Liver (tissue), 3 donors: ENCODE measurements at regions not wholly inside any gene's neighbourhood (a gene's known extent, or its start where the extent isn't known, plus 50 kb on each side); places are given as distances from the start of the nearest gene placed in this dataset.

Experiments
- EGR1 ChIP-seq, 2 donors: IDR thresholded peaks; 2 replicates each; pipeline ENCODE4 v1.6.1; 2016 to 2018; ENCODE audit warnings: antibody characterized with exemption in 2 of 2, low read depth in 2 of 2
- JUND ChIP-seq, 2 donors: IDR thresholded peaks; 2 replicates each; pipeline ENCODE4 v1.6.1; 2016; ENCODE audit warnings: antibody characterized with exemption in 2 of 2
- MAX ChIP-seq: IDR thresholded peaks from 2 replicates; pipeline ENCODE4 v1.6.1; 2016; ENCODE audit warnings: antibody characterized with exemption
- TAF1 ChIP-seq: conservative IDR thresholded peaks from 2 replicates; pipeline ENCODE4 v1.6.1; 2016; ENCODE audit warnings: antibody characterized with exemption, mild to moderate bottlenecking
- TF ChIP-seq, protein P1 (sequence below): fragments of 150-350 bp; IDR thresholded peaks from 2 replicates; pipeline ENCODE4 v1.5.1; 2017; ENCODE audit warnings: improper control_type of control experiment, low read depth, low read length; ENCODE audit not compliant: missing input control
- donor health status: healthy.
- donor health status: healthy.

DNA sequence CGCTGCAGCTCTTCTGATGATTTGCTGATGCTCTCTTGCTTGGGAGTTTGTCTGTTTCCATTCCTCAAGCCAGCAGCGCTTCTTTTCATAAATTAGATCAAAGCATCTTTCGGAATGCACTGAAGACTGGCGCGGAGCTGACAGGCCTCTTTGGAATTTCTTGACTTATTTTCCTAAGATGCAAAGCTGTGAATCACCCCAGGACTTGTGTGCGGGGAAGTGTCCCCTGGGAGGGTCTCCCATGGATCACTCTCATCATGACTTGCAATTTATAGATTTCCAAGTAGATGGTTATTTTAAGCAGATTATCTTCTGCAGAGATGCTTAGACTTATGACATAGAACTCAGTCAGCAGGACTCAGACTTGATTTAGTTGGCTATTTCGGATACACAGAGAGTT lies 467.2 kb downstream of the TCERG1L start:
- no peak for TF ChIP-seq EGR1 (IDR thresholded peaks at IDR 0.05; ENCODE audit: low read depth in 2 of 2)
- TF ChIP-seq JUND (IDR thresholded peaks at IDR 0.05), result no peak
- no peak for TF ChIP-seq MAX
- TF ChIP-seq, protein P1, sequence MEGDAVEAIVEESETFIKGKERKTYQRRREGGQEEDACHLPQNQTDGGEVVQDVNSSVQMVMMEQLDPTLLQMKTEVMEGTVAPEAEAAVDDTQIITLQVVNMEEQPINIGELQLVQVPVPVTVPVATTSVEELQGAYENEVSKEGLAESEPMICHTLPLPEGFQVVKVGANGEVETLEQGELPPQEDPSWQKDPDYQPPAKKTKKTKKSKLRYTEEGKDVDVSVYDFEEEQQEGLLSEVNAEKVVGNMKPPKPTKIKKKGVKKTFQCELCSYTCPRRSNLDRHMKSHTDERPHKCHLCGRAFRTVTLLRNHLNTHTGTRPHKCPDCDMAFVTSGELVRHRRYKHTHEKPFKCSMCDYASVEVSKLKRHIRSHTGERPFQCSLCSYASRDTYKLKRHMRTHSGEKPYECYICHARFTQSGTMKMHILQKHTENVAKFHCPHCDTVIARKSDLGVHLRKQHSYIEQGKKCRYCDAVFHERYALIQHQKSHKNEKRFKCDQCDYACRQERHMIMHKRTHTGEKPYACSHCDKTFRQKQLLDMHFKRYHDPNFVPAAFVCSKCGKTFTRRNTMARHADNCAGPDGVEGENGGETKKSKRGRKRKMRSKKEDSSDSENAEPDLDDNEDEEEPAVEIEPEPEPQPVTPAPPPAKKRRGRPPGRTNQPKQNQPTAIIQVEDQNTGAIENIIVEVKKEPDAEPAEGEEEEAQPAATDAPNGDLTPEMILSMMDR, result no peak
- TF ChIP-seq TAF1, result no peak
